H9 (cell line): ENCODE measurements at regions not wholly inside any gene's neighbourhood (a gene's known extent, or its start where the extent isn't known, plus 50 kb on each side); places are given as distances from the start of the nearest gene placed in this dataset.

Experiments used
- DNase-seq: peaks from one replicate; pipeline ENCODE4 v3.0.0-alpha.2; 2017
- H2AFZ ChIP-seq: one replicate; pipeline ENCODE4 v1.6.1; 2013; ENCODE audit warnings: mild to moderate bottlenecking, low read length, control low read depth, moderate library complexity
- H2AK5ac ChIP-seq: 2 replicates; pipeline ENCODE4 v1.6.1; 2013; ENCODE audit warnings: low read length, control low read depth, mixed read lengths; ENCODE audit not compliant: insufficient read length
- H2BK120ac ChIP-seq: one replicate; pipeline ENCODE4 v1.6.1; 2013; ENCODE audit warnings: low read depth, mild to moderate bottlenecking, low read length, control low read depth, inconsistent platforms; ENCODE audit not compliant: poor library complexity, severe bottlenecking
- H2BK12ac ChIP-seq: 2 replicates; pipeline ENCODE4 v1.6.1; 2013; ENCODE audit warnings: low read length, control low read depth, mixed read lengths, low read depth; ENCODE audit not compliant: insufficient read length
- H2BK15ac ChIP-seq: 2 replicates; pipeline ENCODE4 v1.6.1; 2013; ENCODE audit warnings: low read depth, low read length, control low read depth
- H2BK20ac ChIP-seq: one replicate; pipeline ENCODE4 v1.6.1; 2013; ENCODE audit warnings: low read depth, mild to moderate bottlenecking, low read length, control low read depth, inconsistent platforms; ENCODE audit not compliant: poor library complexity, severe bottlenecking
- H2BK5ac ChIP-seq: 2 replicates; pipeline ENCODE4 v1.6.1; 2013; ENCODE audit warnings: low read length, control low read depth, mixed read lengths; ENCODE audit not compliant: insufficient read length
- H3K14ac ChIP-seq: 2 replicates; pipeline ENCODE4 v1.6.1; 2013; ENCODE audit warnings: low read length, control low read depth; ENCODE audit not compliant: insufficient read depth
- H3K18ac ChIP-seq: 2 replicates; pipeline ENCODE4 v1.6.1; 2013; ENCODE audit warnings: low read depth, mild to moderate bottlenecking, mixed read lengths, low read length, control low read depth; ENCODE audit not compliant: insufficient read length
- H3K23ac ChIP-seq: 2 replicates; pipeline ENCODE4 v1.6.1; 2013; ENCODE audit warnings: low read length, control low read depth, mixed read lengths, low read depth; ENCODE audit not compliant: insufficient read length
- H3K23me2 ChIP-seq: 2 replicates; pipeline ENCODE4 v1.6.1; 2013; ENCODE audit warnings: low read depth, mild to moderate bottlenecking, mixed read lengths, low read length, control low read depth; ENCODE audit not compliant: insufficient read length, poor library complexity, severe bottlenecking
- H3K27ac ChIP-seq: 2 replicates; pipeline ENCODE4 v1.5.1; 2013; ENCODE audit warnings: low read length, control low read depth, mixed read lengths, low read depth; ENCODE audit not compliant: insufficient read length
- H3K27me3 ChIP-seq: 2 replicates; pipeline ENCODE4 v1.6.1; 2013; ENCODE audit warnings: low read length, control low read depth, inconsistent platforms; ENCODE audit not compliant: insufficient read depth
- H3K4ac ChIP-seq: 2 replicates; pipeline ENCODE4 v1.6.1; 2013; ENCODE audit warnings: low read depth, mild to moderate bottlenecking, control low read depth, inconsistent platforms, low read length, moderate library complexity
- H3K4me1 ChIP-seq: 2 replicates; pipeline ENCODE4 v1.6.1; 2013; ENCODE audit warnings: low read length, control low read depth, inconsistent platforms; ENCODE audit not compliant: insufficient read depth
- H3K4me2 ChIP-seq: 2 replicates; pipeline ENCODE4 v1.6.1; 2013; ENCODE audit warnings: low read length, control low read depth, mixed read lengths; ENCODE audit not compliant: insufficient read length, insufficient read depth
- H3K56ac ChIP-seq: 2 replicates; pipeline ENCODE4 v1.6.1; 2013; ENCODE audit warnings: low read depth, mild to moderate bottlenecking, mixed read lengths, low read length, control low read depth; ENCODE audit not compliant: insufficient read length
- H3K79me1 ChIP-seq: 2 replicates; pipeline ENCODE4 v1.6.1; 2013; ENCODE audit warnings: low read depth, mild to moderate bottlenecking, moderate library complexity, low read length, control low read depth, inconsistent platforms; ENCODE audit not compliant: insufficient read depth, poor library complexity, severe bottlenecking
- H3K79me2 ChIP-seq: 2 replicates; pipeline ENCODE4 v1.6.1; 2013; ENCODE audit warnings: low read length, control low read depth, inconsistent platforms; ENCODE audit not compliant: insufficient read depth
- H3K9ac ChIP-seq: 2 replicates; pipeline ENCODE4 v1.6.1; 2013; ENCODE audit warnings: low read length, control low read depth, mixed read lengths; ENCODE audit not compliant: insufficient read length; ENCODE audit errors: extremely low read depth
- H3K9me3 ChIP-seq: one replicate; pipeline ENCODE4 v1.6.1; 2013; ENCODE audit warnings: low read depth, low read length, inconsistent platforms; ENCODE audit not compliant: control insufficient read depth
- H3T11ph ChIP-seq: one replicate; pipeline ENCODE4 v1.6.1; 2013; ENCODE audit warnings: mild to moderate bottlenecking, low read length, control low read depth, inconsistent platforms
- H4K20me1 ChIP-seq: one replicate; pipeline ENCODE4 v1.6.1; 2013; ENCODE audit not compliant: control insufficient read depth, insufficient read length, insufficient read depth
- H4K5ac ChIP-seq: 2 replicates; pipeline ENCODE4 v1.6.1; 2013; ENCODE audit warnings: low read depth, mild to moderate bottlenecking, mixed read lengths, low read length, control low read depth; ENCODE audit not compliant: insufficient read length
- H4K8ac ChIP-seq: replicated peaks from 2 replicates; pipeline ENCODE4 v1.6.1; 2013; ENCODE audit warnings: low read length, control low read depth, mixed read lengths, low read depth; ENCODE audit not compliant: insufficient read length
- H4K91ac ChIP-seq: 2 replicates; pipeline ENCODE4 v1.6.1; 2013; ENCODE audit warnings: low read depth, mild to moderate bottlenecking, moderate library complexity, mixed read lengths, low read length, control low read depth; ENCODE audit not compliant: insufficient read length
- H3K27ac Mint-ChIP-seq, 3 experiments: 2 replicates in 2 of 3; 3 replicates in 1 of 3; pipeline ENCODE4 v1.8.0; 2020 to 2021; ENCODE audit warnings: mixed read lengths in 3 of 3, mild to moderate bottlenecking in 1 of 3, moderate library complexity in 1 of 3
- H3K27me3 Mint-ChIP-seq: 2 replicates; pipeline ENCODE4 v1.8.0; 2021; ENCODE audit warnings: low read depth, mild to moderate bottlenecking, moderate library complexity, mixed read lengths
- H3K36me3 Mint-ChIP-seq, 3 experiments: 2 replicates in 2 of 3; 3 replicates in 1 of 3; pipeline ENCODE4 v1.8.0; 2020 to 2021; ENCODE audit warnings: low read depth in 3 of 3, mixed read lengths in 3 of 3; ENCODE audit not compliant: insufficient read depth in 1 of 3
- H3K4me1 Mint-ChIP-seq, 2 experiments: 2 replicates each; pipeline ENCODE4 v1.8.0; 2020; ENCODE audit warnings: mixed read lengths in 2 of 2
- H3K4me3 Mint-ChIP-seq, 2 experiments: 2 replicates in 1 of 2; 3 replicates in 1 of 2; pipeline ENCODE4 v1.8.0; 2020 to 2021; ENCODE audit warnings: mild to moderate bottlenecking in 2 of 2, mixed read lengths in 2 of 2, moderate library complexity in 1 of 2
- H3K9me3 Mint-ChIP-seq, 2 experiments: 2 replicates in 1 of 2; 3 replicates in 1 of 2; pipeline ENCODE4 v1.8.0; 2020; ENCODE audit warnings: mild to moderate bottlenecking in 2 of 2, mixed read lengths in 2 of 2, moderate library complexity in 1 of 2
- CTCF ChIP-seq: fragments of 200-600 bp; sonication (generic); conservative IDR thresholded peaks from 3 replicates; pipeline ENCODE4 v1.8.0; 2021; ENCODE audit warnings: antibody characterized with exemption, mild to moderate bottlenecking
- WGBS: extraction: QIAGEN DNeasy Blood & Tissue Kit; methylation state at CpG from one replicate; pipeline ENCODE4 v1.1.7; 2013; ENCODE audit warnings: missing lambda C conversion rate, low lambda C conversion rate, mixed read lengths; ENCODE audit not compliant: insufficient read length; ENCODE audit errors: extremely low coverage; 5-methylcytosine and 5-hydroxymethylcytosine counted together

DNA sequence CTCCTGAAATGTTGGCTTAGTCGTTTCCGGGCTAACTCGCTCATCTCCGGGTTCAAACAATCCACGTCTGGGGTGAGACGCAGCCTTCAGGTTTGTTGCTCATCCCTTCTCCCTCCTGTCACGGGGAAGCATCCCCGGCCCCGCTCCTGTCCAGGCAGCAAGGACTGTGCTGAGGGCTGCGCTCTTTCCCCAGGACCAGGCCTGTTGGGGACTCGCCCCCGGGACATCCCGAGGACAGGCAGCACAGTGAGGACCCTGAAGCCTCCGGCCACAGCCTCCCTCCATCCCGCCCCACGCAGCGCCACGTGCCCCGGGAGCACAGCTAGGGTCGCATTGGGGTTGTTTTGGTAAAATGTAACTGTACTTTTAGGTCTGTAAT, 252.0 kb downstream of the BRD1 start:
- no peak for TF ChIP-seq CTCF
- DNase-seq: peak; percentile 20
- Mint-ChIP-seq H3K27me3 (peaks cover 2% of the 10 kb centered on the region), H3K9me3 (peaks cover 3 to 4% of the 10 kb centered on the region in 2 experiments; a peak in 2 of 5 replicates), H3K4me1 (no peaks in the 10 kb centered on the region), H3K4me3 (no peak overlapping the region), H3K27ac (no peak overlapping the region; a peak in 1 of 7 replicates), H3K36me3 (no peaks in the 10 kb centered on the region)
- no peak overlapping the region for H2BK5ac ChIP-seq
- H3K23ac ChIP-seq: no peak overlapping the region
- H2AK5ac ChIP-seq: no peak overlapping the region
- no peak overlapping the region for H3K56ac ChIP-seq
- no peak overlapping the region for H3K18ac ChIP-seq
- no peak overlapping the region for H3K4me2 ChIP-seq
- H3T11ph ChIP-seq: no peak overlapping the region
- no peaks in the 10 kb centered on the region for H3K79me2 ChIP-seq
- no peak overlapping the region for H2BK20ac ChIP-seq
- no peak overlapping the region; the same call in 1 of the 2 replicates for H3K14ac ChIP-seq
- H4K20me1 ChIP-seq: no peaks in the 10 kb centered on the region
- no peak overlapping the region for H2BK120ac ChIP-seq
- H3K27me3 ChIP-seq: no peaks in the 10 kb centered on the region
- no peak overlapping the region for H2AFZ ChIP-seq
- H3K4me1 ChIP-seq: no peaks in the 10 kb centered on the region
- H3K79me1 ChIP-seq: no peaks in the 10 kb centered on the region
- H3K23me2 ChIP-seq: no peaks in the 10 kb centered on the region
- no peak overlapping the region for H3K9ac ChIP-seq
- no peak overlapping the region for H3K27ac ChIP-seq
- H4K8ac ChIP-seq: no peak overlapping the region
- H3K4ac ChIP-seq: no peak overlapping the region
- no peak overlapping the region for H4K5ac ChIP-seq
- no peak overlapping the region for H4K91ac ChIP-seq
- H2BK15ac ChIP-seq: no peak overlapping the region
- H2BK12ac ChIP-seq: no peak overlapping the region
- WGBS: no CpG with 5 or more reads among the region's 20 CpGs
- H3K9me3 ChIP-seq: no peaks in the 10 kb centered on the region
